Adrenal gland (tissue), 9 donors: ENCODE measurements at regions not wholly inside any gene's neighbourhood (a gene's known extent, or its start where the extent isn't known, plus 50 kb on each side); places are given as distances from the start of the nearest gene placed in this dataset.

ENCODE experiments used
- DNase-seq, 7 donors: peaks; one replicate each; pipeline ENCODE4 v3.0.0-alpha.2; 2019 to 2020
- H3K27ac ChIP-seq, 5 donors: fragments of 200-600 bp; sonication (generic) in 4 of 5; 1 replicate in 3 of 5; 2 replicates in 2 of 5; pipeline versions ENCODE4 v1.5.1 to v1.8.0; 2016 to 2020; ENCODE audit warnings: mild to moderate bottlenecking in 1 of 5
- H3K27me3 ChIP-seq: fragments of 200-600 bp; 2 replicates; pipeline ENCODE4 v1.8.0; 2021
- H3K36me3 ChIP-seq, 2 donors: fragments of 200-600 bp; replicated peaks in 1 of 2; 1 replicate in 1 of 2; 2 replicates in 1 of 2; pipeline versions ENCODE4 v1.5.1 to v1.8.0; 2018 to 2022
- H3K4me1 ChIP-seq, 2 donors: fragments of 200-600 bp; replicated peaks in 1 of 2; 1 replicate in 1 of 2; 2 replicates in 1 of 2; pipeline versions ENCODE4 v1.5.1 to v1.8.0; 2018 to 2021
- H3K4me3 ChIP-seq, 4 donors: fragments of 200-600 bp; sonication (generic) in 3 of 4; one replicate each; pipeline ENCODE4 v1.5.1; 2016 to 2018
- H3K9me3 ChIP-seq, 3 donors: fragments of 200-600 bp; sonication (generic) in 1 of 3; replicated peaks in 1 of 3; 1 replicate in 2 of 3; 2 replicates in 1 of 3; pipeline versions ENCODE4 v1.5.1 to v1.8.0; 2016 to 2021
- CTCF ChIP-seq, 6 experiments: fragments of 450-650 bp in 4 of 6; fragments of 200-600 bp in 2 of 6; sonication (generic) in 1 of 6; IDR thresholded peaks; 1 replicate in 5 of 6; 2 replicates in 1 of 6; pipeline versions ENCODE4 v1.5.1 to v1.8.0; 2016 to 2021; ENCODE audit warnings: antibody characterized with exemption in 6 of 6, mild to moderate bottlenecking in 2 of 6, moderate library complexity in 1 of 6
- POLR2A ChIP-seq, 2 donors: fragments of 450-650 bp; IDR thresholded peaks; one replicate each; pipeline ENCODE4 v1.6.1; 2017; ENCODE audit warnings: antibody characterized with exemption in 2 of 2, mild to moderate bottlenecking in 2 of 2, moderate library complexity in 1 of 2
- WGBS, 4 donors: extraction: QIAGEN DNeasy Blood & Tissue Kit in 2 of 4; methylation state at CpG; one replicate each; pipeline versions ENCODE4 v1.1.5 to v1.1.7; 2013 to 2017; 5-methylcytosine and 5-hydroxymethylcytosine counted together
- intact Hi-C, 2 donors: fragments of 100-400 bp; cut with DNase I; formaldehyde crosslinking; loops; one replicate each; pipeline versions ENCODE4 v1.14.1 to v1.15.0; 2022 to 2023
- donor health status: healthy with polysubstance abuse.
- donor health status: Bipolar disorder and iron deficiency.
- donor health status: DM: yes; HTN: yes; CAD: no.
- donor health status: DM: no; HTN: no; CAD: no.
- donor health status: DM: no; HTN: no; CAD: no.

GRCh38 chr6:14401246-14401645 lies 283.7 kb downstream of the CD83 start:
- Histone ChIP-seq H3K27ac (no peak overlapping the region), H3K36me3 (no peaks in the 10 kb centered on the region), H3K4me3 (no peak overlapping the region), H3K9me3 (no peaks in the 10 kb centered on the region), H3K4me1 (no peaks in the 10 kb centered on the region), H3K27me3 (no peaks in the 10 kb centered on the region)
- 88 to 89% (median 88%) methylated on average over 5 of the region's 5 CpGs for WGBS, 4 donors
- DNase-seq = no peak
- intact Hi-C loops = no loop called here
- TF ChIP-seq CTCF (IDR thresholded peaks at IDR 0.05) (no peak), POLR2A (IDR thresholded peaks at IDR 0.05) (no peak)

- intact Hi-C loops = no loop called here
- no peak for TF ChIP-seq POLR2A (IDR thresholded peaks at IDR 0.05)
- TF ChIP-seq CTCF (IDR thresholded peaks at IDR 0.05) = no peak
- Histone ChIP-seq H3K36me3 (no peaks in the 10 kb centered on the region), H3K4me3 (no peak overlapping the region), H3K4me1 (no peaks in the 10 kb centered on the region), H3K27me3 (no peaks in the 10 kb centered on the region), H3K9me3 (no peaks in the 10 kb centered on the region), H3K27ac (no peak overlapping the region)
- 73 to 80% (median 78%) methylated on average over 9 of the region's 9 CpGs for WGBS, 4 donors
- DNase-seq = no peak
Observed at GRCh38 chr6:14406614-14407331, 289.2 kb downstream of the CD83 start.

- Histone ChIP-seq H3K36me3 (no peaks in the 10 kb centered on the region), H3K27ac (no peak overlapping the region), H3K27me3 (no peaks in the 10 kb centered on the region), H3K4me3 (no peak overlapping the region), H3K9me3 (no peaks in the 10 kb centered on the region), H3K4me1 (no peaks in the 10 kb centered on the region)
- TF ChIP-seq POLR2A (IDR thresholded peaks at IDR 0.05) (no peak), CTCF (IDR thresholded peaks at IDR 0.05) (no peak)
- WGBS, 4 donors = 82 to 89% (median 86%) methylated on average over 4 of the region's 4 CpGs
- intact Hi-C loops = no loop called here
- DNase-seq = no peak
Observed at GRCh38 chr6:14408446-14408845, 290.9 kb downstream of the CD83 start.

- intact Hi-C loops = no loop called here
- Histone ChIP-seq H3K27ac (no peak overlapping the region), H3K4me1 (no peaks in the 10 kb centered on the region), H3K27me3 (no peaks in the 10 kb centered on the region), H3K9me3 (no peaks in the 10 kb centered on the region), H3K36me3 (no peaks in the 10 kb centered on the region), H3K4me3 (no peak overlapping the region)
- TF ChIP-seq POLR2A (IDR thresholded peaks at IDR 0.05) (no peak), CTCF (IDR thresholded peaks at IDR 0.05) (no peak)
- no peak for DNase-seq
- 70 to 92% (median 77%) methylated on average over 2 of the region's 2 CpGs for WGBS, 4 donors
Observed at GRCh38 chr6:14412026-14412425, 294.5 kb downstream of the CD83 start.
